ENCODE measurements at regions not wholly inside any gene's neighbourhood (a gene's known extent, or its start where the extent isn't known, plus 50 kb on each side); places are given as distances from the start of the nearest gene placed in this dataset.

DNA sequence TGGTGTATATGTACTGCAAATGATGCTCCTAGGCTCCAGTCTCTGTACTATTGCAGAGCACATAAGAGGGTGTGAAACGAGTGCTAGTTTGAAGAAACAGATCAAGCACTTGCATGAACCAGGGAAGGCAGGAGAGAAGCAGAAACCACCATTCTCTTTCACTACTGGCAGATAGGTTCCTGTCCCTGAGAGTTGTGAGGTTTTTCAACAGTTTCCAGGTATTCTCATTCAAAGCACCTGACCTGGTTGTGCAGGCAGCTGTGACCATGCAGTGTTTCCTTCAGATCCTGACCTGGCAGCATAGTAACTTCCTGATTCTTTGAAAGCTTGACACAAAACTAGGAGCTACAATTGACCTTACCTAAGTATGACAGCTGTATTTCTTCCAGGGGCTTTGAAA lies 164.9 kb downstream of the UFM1 start:
- H3K4me3 Mint-ChIP-seq, result no peak overlapping the region
- no peak for DNase-seq (ENCODE audit: low read depth, low spot score)
- no peak overlapping the region for H3K27ac Mint-ChIP-seq (ENCODE audit: unreplicated experiment)
- H3K36me3 Mint-ChIP-seq (ENCODE audit: low read depth), result no peaks in the 10 kb centered on the region
- no peaks in the 10 kb centered on the region for H3K4me1 Mint-ChIP-seq
- TF ChIP-seq, protein P1, sequence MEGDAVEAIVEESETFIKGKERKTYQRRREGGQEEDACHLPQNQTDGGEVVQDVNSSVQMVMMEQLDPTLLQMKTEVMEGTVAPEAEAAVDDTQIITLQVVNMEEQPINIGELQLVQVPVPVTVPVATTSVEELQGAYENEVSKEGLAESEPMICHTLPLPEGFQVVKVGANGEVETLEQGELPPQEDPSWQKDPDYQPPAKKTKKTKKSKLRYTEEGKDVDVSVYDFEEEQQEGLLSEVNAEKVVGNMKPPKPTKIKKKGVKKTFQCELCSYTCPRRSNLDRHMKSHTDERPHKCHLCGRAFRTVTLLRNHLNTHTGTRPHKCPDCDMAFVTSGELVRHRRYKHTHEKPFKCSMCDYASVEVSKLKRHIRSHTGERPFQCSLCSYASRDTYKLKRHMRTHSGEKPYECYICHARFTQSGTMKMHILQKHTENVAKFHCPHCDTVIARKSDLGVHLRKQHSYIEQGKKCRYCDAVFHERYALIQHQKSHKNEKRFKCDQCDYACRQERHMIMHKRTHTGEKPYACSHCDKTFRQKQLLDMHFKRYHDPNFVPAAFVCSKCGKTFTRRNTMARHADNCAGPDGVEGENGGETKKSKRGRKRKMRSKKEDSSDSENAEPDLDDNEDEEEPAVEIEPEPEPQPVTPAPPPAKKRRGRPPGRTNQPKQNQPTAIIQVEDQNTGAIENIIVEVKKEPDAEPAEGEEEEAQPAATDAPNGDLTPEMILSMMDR (conservative IDR thresholded peaks at IDR 0.05), result no peak
- no peaks in the 10 kb centered on the region for H3K27me3 Mint-ChIP-seq (ENCODE audit: low read depth)
- peaks cover 4% of the 10 kb centered on the region for H3K9me3 Mint-ChIP-seq

DNA sequence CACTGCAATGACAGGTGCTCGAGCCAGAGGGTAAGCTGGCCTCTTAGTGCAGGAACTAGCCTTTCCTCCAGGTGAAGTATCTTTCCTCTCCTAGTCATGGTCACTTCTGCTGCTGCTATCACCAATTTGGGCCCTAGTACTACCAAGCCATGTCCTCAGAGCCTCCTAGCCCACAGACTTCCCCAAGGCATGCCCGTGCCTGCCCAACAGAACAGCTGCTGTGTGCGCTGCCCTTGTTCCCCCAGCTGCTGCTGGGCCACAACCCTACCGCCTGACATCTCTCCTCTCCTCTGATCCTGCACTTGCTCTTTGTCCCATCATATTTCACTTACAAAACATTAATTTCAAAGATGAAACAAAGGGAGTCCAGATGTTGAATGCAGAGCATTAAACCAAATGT lies 168.5 kb upstream of the FREM2 start:
- Mint-ChIP-seq H3K9me3 (peaks cover 4% of the 10 kb centered on the region), H3K36me3 (ENCODE audit: low read depth) (no peaks in the 10 kb centered on the region), H3K27ac (ENCODE audit: unreplicated experiment) (no peak overlapping the region), H3K27me3 (ENCODE audit: low read depth) (no peaks in the 10 kb centered on the region), H3K4me1 (no peaks in the 10 kb centered on the region), H3K4me3 (no peak overlapping the region)
- TF ChIP-seq, protein P1 (conservative IDR thresholded peaks at IDR 0.05), result no peak
- no peak for DNase-seq (ENCODE audit: low read depth, low spot score)

DNA sequence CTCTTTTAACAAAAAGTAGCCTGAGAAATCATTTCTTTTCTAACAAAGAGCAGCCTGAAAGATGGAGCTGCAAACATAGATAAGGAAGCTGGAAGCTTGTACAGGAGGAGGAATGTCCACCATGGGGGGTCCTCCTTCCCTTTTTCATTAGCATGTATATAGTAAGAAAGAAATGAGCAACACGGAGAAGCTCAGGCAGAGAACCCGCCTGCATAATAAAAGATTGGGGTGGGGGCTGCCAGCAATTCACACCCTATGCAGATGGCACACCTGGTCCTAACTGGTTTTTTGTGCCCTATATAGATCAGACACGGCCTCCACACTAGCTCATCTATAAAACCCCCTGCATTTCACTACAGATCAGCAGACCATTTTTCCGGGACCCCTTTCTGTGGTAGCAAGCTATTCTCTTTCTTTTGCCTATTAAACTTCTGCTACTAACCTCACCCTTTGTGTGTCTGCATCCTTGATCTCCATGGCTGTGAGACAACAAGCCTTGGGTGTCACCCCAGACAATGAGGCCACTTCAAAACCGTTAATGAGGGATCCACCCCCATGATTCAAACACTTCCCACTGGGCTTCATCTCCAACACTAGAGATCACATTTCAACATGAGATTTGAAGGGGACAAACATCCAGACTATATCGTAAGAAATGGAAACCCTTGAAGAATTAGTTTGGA lies 167.5 kb upstream of the FREM2 start:
- no peaks in the 10 kb centered on the region for H3K36me3 Mint-ChIP-seq (ENCODE audit: low read depth)
- H3K27me3 Mint-ChIP-seq (ENCODE audit: low read depth), result no peaks in the 10 kb centered on the region
- H3K4me3 Mint-ChIP-seq, result no peak overlapping the region
- TF ChIP-seq, protein P1 (conservative IDR thresholded peaks at IDR 0.05), result no peak
- DNase-seq (ENCODE audit: low read depth, low spot score), result no peak
- no peak overlapping the region for H3K27ac Mint-ChIP-seq (ENCODE audit: unreplicated experiment)
- no peaks in the 10 kb centered on the region for H3K4me1 Mint-ChIP-seq
- H3K9me3 Mint-ChIP-seq, result peaks cover 4% of the 10 kb centered on the region

DNA sequence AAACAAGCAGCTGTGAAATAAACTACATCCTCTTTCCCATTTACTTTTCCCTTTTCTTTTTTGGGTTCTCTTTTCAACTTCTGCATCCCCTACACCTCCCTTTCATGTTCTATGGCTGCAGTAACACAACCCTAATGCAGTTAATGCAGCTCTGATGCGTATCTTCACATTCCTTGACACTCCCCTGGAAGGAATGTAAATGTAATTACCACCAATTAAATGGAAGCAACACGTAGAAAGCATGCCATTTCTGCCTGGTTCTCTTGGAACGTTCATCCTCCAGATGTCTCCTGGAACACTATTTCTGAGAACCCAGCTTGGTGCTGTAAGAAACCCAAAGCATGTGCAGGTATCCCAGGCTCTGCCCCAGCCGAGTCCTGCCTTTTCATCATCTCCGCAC lies 166.8 kb upstream of the FREM2 start:
- TF ChIP-seq, protein P1 (conservative IDR thresholded peaks at IDR 0.05), result no peak
- Mint-ChIP-seq H3K4me3 (no peak overlapping the region), H3K36me3 (ENCODE audit: low read depth) (no peaks in the 10 kb centered on the region), H3K9me3 (peaks cover 4% of the 10 kb centered on the region), H3K27ac (ENCODE audit: unreplicated experiment) (no peak overlapping the region), H3K4me1 (no peaks in the 10 kb centered on the region), H3K27me3 (ENCODE audit: low read depth) (no peaks in the 10 kb centered on the region)
- no peak for DNase-seq (ENCODE audit: low read depth, low spot score)

DNA sequence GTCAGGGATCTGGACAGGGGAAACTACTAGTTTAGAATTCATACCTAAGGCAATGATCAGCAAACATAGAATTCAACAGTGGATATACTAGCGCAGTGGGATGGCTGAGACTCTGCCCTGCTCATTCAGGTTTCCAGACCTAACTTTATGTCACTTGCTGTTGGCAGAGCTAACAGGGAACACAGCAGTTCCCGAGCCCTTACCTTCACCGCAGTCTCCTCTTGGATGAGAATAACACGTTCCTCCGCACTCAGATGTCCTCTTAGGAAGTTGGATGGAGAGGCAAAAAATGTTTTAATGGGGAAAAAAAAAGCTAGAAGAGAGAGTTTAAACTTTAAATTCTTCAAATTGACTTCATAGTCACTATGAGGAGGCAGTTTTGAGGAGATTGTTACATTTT lies 159.7 kb upstream of the FREM2 start:
- Mint-ChIP-seq H3K27ac (ENCODE audit: unreplicated experiment) (no peak overlapping the region), H3K36me3 (ENCODE audit: low read depth) (no peaks in the 10 kb centered on the region), H3K9me3 (no peaks in the 10 kb centered on the region), H3K4me3 (no peak overlapping the region), H3K27me3 (ENCODE audit: low read depth) (peaks cover 5% of the 10 kb centered on the region), H3K4me1 (no peaks in the 10 kb centered on the region)
- TF ChIP-seq, protein P1 (conservative IDR thresholded peaks at IDR 0.05), result no peak
- no peak for DNase-seq (ENCODE audit: low read depth, low spot score)

Data from neural crest cell (in vitro differentiated cells).